H9 (cell line): ENCODE measurements at regions not wholly inside any gene's neighbourhood (a gene's known extent, or its start where the extent isn't known, plus 50 kb on each side); places are given as distances from the start of the nearest gene placed in this dataset.

ENCODE experiments used
- DNase-seq: peaks from one replicate; pipeline ENCODE4 v3.0.0-alpha.2; 2017
- H2AFZ ChIP-seq: one replicate; pipeline ENCODE4 v1.6.1; 2013; ENCODE audit warnings: mild to moderate bottlenecking, low read length, control low read depth, moderate library complexity
- H2AK5ac ChIP-seq: 2 replicates; pipeline ENCODE4 v1.6.1; 2013; ENCODE audit warnings: low read length, control low read depth, mixed read lengths; ENCODE audit not compliant: insufficient read length
- H2BK120ac ChIP-seq: one replicate; pipeline ENCODE4 v1.6.1; 2013; ENCODE audit warnings: low read depth, mild to moderate bottlenecking, low read length, control low read depth, inconsistent platforms; ENCODE audit not compliant: poor library complexity, severe bottlenecking
- H2BK12ac ChIP-seq: 2 replicates; pipeline ENCODE4 v1.6.1; 2013; ENCODE audit warnings: low read length, control low read depth, mixed read lengths, low read depth; ENCODE audit not compliant: insufficient read length
- H2BK15ac ChIP-seq: 2 replicates; pipeline ENCODE4 v1.6.1; 2013; ENCODE audit warnings: low read depth, low read length, control low read depth
- H2BK20ac ChIP-seq: one replicate; pipeline ENCODE4 v1.6.1; 2013; ENCODE audit warnings: low read depth, mild to moderate bottlenecking, low read length, control low read depth, inconsistent platforms; ENCODE audit not compliant: poor library complexity, severe bottlenecking
- H2BK5ac ChIP-seq: 2 replicates; pipeline ENCODE4 v1.6.1; 2013; ENCODE audit warnings: low read length, control low read depth, mixed read lengths; ENCODE audit not compliant: insufficient read length
- H3K14ac ChIP-seq: 2 replicates; pipeline ENCODE4 v1.6.1; 2013; ENCODE audit warnings: low read length, control low read depth; ENCODE audit not compliant: insufficient read depth
- H3K18ac ChIP-seq: 2 replicates; pipeline ENCODE4 v1.6.1; 2013; ENCODE audit warnings: low read depth, mild to moderate bottlenecking, mixed read lengths, low read length, control low read depth; ENCODE audit not compliant: insufficient read length
- H3K23ac ChIP-seq: 2 replicates; pipeline ENCODE4 v1.6.1; 2013; ENCODE audit warnings: low read length, control low read depth, mixed read lengths, low read depth; ENCODE audit not compliant: insufficient read length
- H3K23me2 ChIP-seq: 2 replicates; pipeline ENCODE4 v1.6.1; 2013; ENCODE audit warnings: low read depth, mild to moderate bottlenecking, mixed read lengths, low read length, control low read depth; ENCODE audit not compliant: insufficient read length, poor library complexity, severe bottlenecking
- H3K27ac ChIP-seq: 2 replicates; pipeline ENCODE4 v1.5.1; 2013; ENCODE audit warnings: low read length, control low read depth, mixed read lengths, low read depth; ENCODE audit not compliant: insufficient read length
- H3K27me3 ChIP-seq: 2 replicates; pipeline ENCODE4 v1.6.1; 2013; ENCODE audit warnings: low read length, control low read depth, inconsistent platforms; ENCODE audit not compliant: insufficient read depth
- H3K4ac ChIP-seq: 2 replicates; pipeline ENCODE4 v1.6.1; 2013; ENCODE audit warnings: low read depth, mild to moderate bottlenecking, control low read depth, inconsistent platforms, low read length, moderate library complexity
- H3K4me1 ChIP-seq: 2 replicates; pipeline ENCODE4 v1.6.1; 2013; ENCODE audit warnings: low read length, control low read depth, inconsistent platforms; ENCODE audit not compliant: insufficient read depth
- H3K4me2 ChIP-seq: 2 replicates; pipeline ENCODE4 v1.6.1; 2013; ENCODE audit warnings: low read length, control low read depth, mixed read lengths; ENCODE audit not compliant: insufficient read length, insufficient read depth
- H3K56ac ChIP-seq: 2 replicates; pipeline ENCODE4 v1.6.1; 2013; ENCODE audit warnings: low read depth, mild to moderate bottlenecking, mixed read lengths, low read length, control low read depth; ENCODE audit not compliant: insufficient read length
- H3K79me1 ChIP-seq: 2 replicates; pipeline ENCODE4 v1.6.1; 2013; ENCODE audit warnings: low read depth, mild to moderate bottlenecking, moderate library complexity, low read length, control low read depth, inconsistent platforms; ENCODE audit not compliant: insufficient read depth, poor library complexity, severe bottlenecking
- H3K79me2 ChIP-seq: 2 replicates; pipeline ENCODE4 v1.6.1; 2013; ENCODE audit warnings: low read length, control low read depth, inconsistent platforms; ENCODE audit not compliant: insufficient read depth
- H3K9ac ChIP-seq: 2 replicates; pipeline ENCODE4 v1.6.1; 2013; ENCODE audit warnings: low read length, control low read depth, mixed read lengths; ENCODE audit not compliant: insufficient read length; ENCODE audit errors: extremely low read depth
- H3K9me3 ChIP-seq: one replicate; pipeline ENCODE4 v1.6.1; 2013; ENCODE audit warnings: low read depth, low read length, inconsistent platforms; ENCODE audit not compliant: control insufficient read depth
- H3T11ph ChIP-seq: one replicate; pipeline ENCODE4 v1.6.1; 2013; ENCODE audit warnings: mild to moderate bottlenecking, low read length, control low read depth, inconsistent platforms
- H4K20me1 ChIP-seq: one replicate; pipeline ENCODE4 v1.6.1; 2013; ENCODE audit not compliant: control insufficient read depth, insufficient read length, insufficient read depth
- H4K5ac ChIP-seq: 2 replicates; pipeline ENCODE4 v1.6.1; 2013; ENCODE audit warnings: low read depth, mild to moderate bottlenecking, mixed read lengths, low read length, control low read depth; ENCODE audit not compliant: insufficient read length
- H4K8ac ChIP-seq: replicated peaks from 2 replicates; pipeline ENCODE4 v1.6.1; 2013; ENCODE audit warnings: low read length, control low read depth, mixed read lengths, low read depth; ENCODE audit not compliant: insufficient read length
- H4K91ac ChIP-seq: 2 replicates; pipeline ENCODE4 v1.6.1; 2013; ENCODE audit warnings: low read depth, mild to moderate bottlenecking, moderate library complexity, mixed read lengths, low read length, control low read depth; ENCODE audit not compliant: insufficient read length
- H3K27ac Mint-ChIP-seq, 3 experiments: 2 replicates in 2 of 3; 3 replicates in 1 of 3; pipeline ENCODE4 v1.8.0; 2020 to 2021; ENCODE audit warnings: mixed read lengths in 3 of 3, mild to moderate bottlenecking in 1 of 3, moderate library complexity in 1 of 3
- H3K27me3 Mint-ChIP-seq: 2 replicates; pipeline ENCODE4 v1.8.0; 2021; ENCODE audit warnings: low read depth, mild to moderate bottlenecking, moderate library complexity, mixed read lengths
- H3K36me3 Mint-ChIP-seq, 3 experiments: 2 replicates in 2 of 3; 3 replicates in 1 of 3; pipeline ENCODE4 v1.8.0; 2020 to 2021; ENCODE audit warnings: low read depth in 3 of 3, mixed read lengths in 3 of 3; ENCODE audit not compliant: insufficient read depth in 1 of 3
- H3K4me1 Mint-ChIP-seq, 2 experiments: 2 replicates each; pipeline ENCODE4 v1.8.0; 2020; ENCODE audit warnings: mixed read lengths in 2 of 2
- H3K4me3 Mint-ChIP-seq, 2 experiments: 2 replicates in 1 of 2; 3 replicates in 1 of 2; pipeline ENCODE4 v1.8.0; 2020 to 2021; ENCODE audit warnings: mild to moderate bottlenecking in 2 of 2, mixed read lengths in 2 of 2, moderate library complexity in 1 of 2
- H3K9me3 Mint-ChIP-seq, 2 experiments: 2 replicates in 1 of 2; 3 replicates in 1 of 2; pipeline ENCODE4 v1.8.0; 2020; ENCODE audit warnings: mild to moderate bottlenecking in 2 of 2, mixed read lengths in 2 of 2, moderate library complexity in 1 of 2
- WGBS: extraction: QIAGEN DNeasy Blood & Tissue Kit; methylation state at CpG from one replicate; pipeline ENCODE4 v1.1.7; 2013; ENCODE audit warnings: missing lambda C conversion rate, low lambda C conversion rate, mixed read lengths; ENCODE audit not compliant: insufficient read length; ENCODE audit errors: extremely low coverage; 5-methylcytosine and 5-hydroxymethylcytosine counted together
- TF ChIP-seq, protein P1 (sequence below): fragments of 200-600 bp; sonication (generic); conservative IDR thresholded peaks from 3 replicates; pipeline ENCODE4 v1.8.0; 2021; ENCODE audit warnings: antibody characterized with exemption, mild to moderate bottlenecking

DNA sequence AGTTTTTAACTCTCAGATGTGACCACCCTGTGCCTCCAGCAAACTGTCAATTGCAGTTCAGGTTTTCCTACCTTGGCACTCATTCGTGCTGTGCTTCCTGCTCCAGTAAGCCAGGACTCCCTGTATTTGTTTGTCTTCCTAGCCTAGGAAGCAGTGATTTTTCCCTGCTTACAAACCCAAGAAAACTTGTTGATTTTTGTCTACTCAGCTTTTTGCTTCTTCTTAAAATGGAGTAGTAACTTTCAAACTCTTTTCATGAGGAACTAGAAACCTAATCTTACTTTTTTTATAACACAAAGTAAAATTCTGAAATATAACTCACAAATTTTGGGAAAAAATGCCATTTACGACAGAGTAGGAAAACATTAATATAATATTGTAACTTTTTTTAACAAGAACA lies 150.6 kb upstream of the TMEFF2 start:
- Histone ChIP-seq H3K56ac (no peak overlapping the region), H3T11ph (no peak overlapping the region), H3K27me3 (no peaks in the 10 kb centered on the region), H3K4me1 (no peaks in the 10 kb centered on the region), H4K91ac (no peak overlapping the region), H2AK5ac (no peak overlapping the region), H3K79me1 (no peaks in the 10 kb centered on the region), H3K14ac (no peak overlapping the region), H3K18ac (no peak overlapping the region), H4K20me1 (no peaks in the 10 kb centered on the region), H3K4ac (no peak overlapping the region), H3K4me2 (no peak overlapping the region), H4K5ac (no peak overlapping the region), H2BK12ac (no peak overlapping the region), H3K9ac (no peak overlapping the region), H2AFZ (no peak overlapping the region), H2BK120ac (no peak overlapping the region), H4K8ac (no peak overlapping the region), H3K79me2 (no peaks in the 10 kb centered on the region), H2BK5ac (no peak overlapping the region), H3K27ac (no peak overlapping the region), H2BK20ac (no peak overlapping the region), H2BK15ac (no peak overlapping the region), H3K23me2 (no peaks in the 10 kb centered on the region), H3K9me3 (no peaks in the 10 kb centered on the region), H3K23ac (no peak overlapping the region)
- H3K4me1 Mint-ChIP-seq: no peaks in the 10 kb centered on the region
- no peaks in the 10 kb centered on the region for H3K36me3 Mint-ChIP-seq
- no peak overlapping the region for H3K27ac Mint-ChIP-seq
- WGBS: no CpG with 5 or more reads among the region's 2 CpGs
- no peak overlapping the region for H3K4me3 Mint-ChIP-seq
- TF ChIP-seq, protein P1, sequence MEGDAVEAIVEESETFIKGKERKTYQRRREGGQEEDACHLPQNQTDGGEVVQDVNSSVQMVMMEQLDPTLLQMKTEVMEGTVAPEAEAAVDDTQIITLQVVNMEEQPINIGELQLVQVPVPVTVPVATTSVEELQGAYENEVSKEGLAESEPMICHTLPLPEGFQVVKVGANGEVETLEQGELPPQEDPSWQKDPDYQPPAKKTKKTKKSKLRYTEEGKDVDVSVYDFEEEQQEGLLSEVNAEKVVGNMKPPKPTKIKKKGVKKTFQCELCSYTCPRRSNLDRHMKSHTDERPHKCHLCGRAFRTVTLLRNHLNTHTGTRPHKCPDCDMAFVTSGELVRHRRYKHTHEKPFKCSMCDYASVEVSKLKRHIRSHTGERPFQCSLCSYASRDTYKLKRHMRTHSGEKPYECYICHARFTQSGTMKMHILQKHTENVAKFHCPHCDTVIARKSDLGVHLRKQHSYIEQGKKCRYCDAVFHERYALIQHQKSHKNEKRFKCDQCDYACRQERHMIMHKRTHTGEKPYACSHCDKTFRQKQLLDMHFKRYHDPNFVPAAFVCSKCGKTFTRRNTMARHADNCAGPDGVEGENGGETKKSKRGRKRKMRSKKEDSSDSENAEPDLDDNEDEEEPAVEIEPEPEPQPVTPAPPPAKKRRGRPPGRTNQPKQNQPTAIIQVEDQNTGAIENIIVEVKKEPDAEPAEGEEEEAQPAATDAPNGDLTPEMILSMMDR: no peak
- no peaks in the 10 kb centered on the region for H3K9me3 Mint-ChIP-seq
- no peaks in the 10 kb centered on the region for H3K27me3 Mint-ChIP-seq
- DNase-seq: no peak
